HG02623 (cell line): ENCODE measurements at regions not wholly inside any gene's neighbourhood (a gene's known extent, or its start where the extent isn't known, plus 50 kb on each side); places are given as distances from the start of the nearest gene placed in this dataset.
"Not testable (repeated sequence)": the region's sequence is repeated elsewhere in the genome, so short reads cannot be mapped to it uniquely, and the experiment has no call there.

Source experiments
- ATAC-seq: cut with Tn5 transposase; IDR thresholded peaks from one replicate; pipeline ENCODE4 v1.9.1; 2021; ENCODE audit warnings: moderate library complexity; ENCODE audit not compliant: unreplicated experiment

- ATAC-seq: no peak
Measured at GRCh38 chr6:86487660-86488221, 449.6 kb upstream of the HTR1E start.

- not testable (repeated sequence) for ATAC-seq
Measured at GRCh38 chr6:86478316-86478715, 459.0 kb upstream of the HTR1E start.

GRCh38 chr6:86477500-86478148 is 459.7 kb upstream of the HTR1E start:
- no peak for ATAC-seq

GRCh38 chr6:86476311-86476710 is 461.0 kb upstream of the HTR1E start:
- no peak for ATAC-seq

GRCh38 chr6:86474081-86474480 is 463.2 kb upstream of the HTR1E start:
- no peak for ATAC-seq

GRCh38 chr6:86471791-86472190 is 465.5 kb upstream of the HTR1E start:
- ATAC-seq: no peak

- ATAC-seq: no peak
Measured at GRCh38 chr6:86459978-86460377, 477.4 kb upstream of the HTR1E start.

- ATAC-seq: no peak
Measured at GRCh38 chr6:86456821-86457220, 480.5 kb upstream of the HTR1E start.

- ATAC-seq: no peak
Measured at GRCh38 chr6:86453232-86453631, 484.1 kb upstream of the HTR1E start.

GRCh38 chr6:86448398-86448797 is 488.9 kb upstream of the HTR1E start:
- no peak for ATAC-seq

- no peak for ATAC-seq
Measured at GRCh38 chr6:86440608-86441007, 496.7 kb upstream of the HTR1E start.

- no peak for ATAC-seq
Measured at GRCh38 chr6:86423571-86423970, 513.8 kb upstream of the HTR1E start.

GRCh38 chr6:86412057-86412456 is 525.3 kb upstream of the HTR1E start:
- ATAC-seq: no peak

- no peak for ATAC-seq
Measured at GRCh38 chr6:86407128-86407527, 530.2 kb upstream of the HTR1E start.

- ATAC-seq: not testable (repeated sequence)
Measured at GRCh38 chr6:86392850-86393249, 544.5 kb upstream of the HTR1E start.

GRCh38 chr6:86380571-86381125 is 556.7 kb upstream of the HTR1E start:
- no peak for ATAC-seq

GRCh38 chr6:86357877-86358276 is 579.5 kb upstream of the HTR1E start:
- no peak for ATAC-seq

GRCh38 chr6:86355271-86355670 is 582.1 kb upstream of the HTR1E start:
- no peak for ATAC-seq

- ATAC-seq: no peak
Measured at GRCh38 chr6:86331919-86332318, 605.4 kb upstream of the HTR1E start.

- no peak for ATAC-seq
Measured at GRCh38 chr6:86331265-86331840, 606.0 kb upstream of the HTR1E start.

GRCh38 chr6:86306210-86306609 is 631.1 kb upstream of the HTR1E start:
- ATAC-seq: no peak

- ATAC-seq: no peak
Measured at GRCh38 chr6:86285876-86286275, 643.2 kb upstream of the SYNCRIP start.
